Thymus (tissue), 11 donors: ENCODE measurements at regions not wholly inside any gene's neighbourhood (a gene's known extent, or its start where the extent isn't known, plus 50 kb on each side); places are given as distances from the start of the nearest gene placed in this dataset.
"Not testable (repeated sequence)": the region's sequence is repeated elsewhere in the genome, so short reads cannot be mapped to it uniquely, and the experiment has no call there.

Experiments
- DNase-seq, 9 donors: peaks; one replicate each; pipeline ENCODE4 v3.0.0-alpha.2; 2013; ENCODE audit warnings: low spot score in 9 of 9, low read depth in 6 of 9, missing footprints in 1 of 9
- H3K27ac ChIP-seq, 2 donors: one replicate each; pipeline ENCODE4 v1.5.1; 2013; ENCODE audit warnings: control low read depth in 1 of 2, low read depth in 1 of 2, low read length in 1 of 2, mild to moderate bottlenecking in 1 of 2, moderate library complexity in 1 of 2
- H3K27me3 ChIP-seq, 2 donors: one replicate each; pipeline ENCODE4 v1.5.1; 2013; ENCODE audit warnings: low read length in 1 of 2; ENCODE audit not compliant: control insufficient read depth in 2 of 2, insufficient read depth in 1 of 2
- H3K36me3 ChIP-seq, 2 donors: one replicate each; pipeline ENCODE4 v1.5.1; 2013; ENCODE audit warnings: low read length in 1 of 2, mild to moderate bottlenecking in 1 of 2, moderate library complexity in 1 of 2; ENCODE audit not compliant: control insufficient read depth in 2 of 2, insufficient read depth in 2 of 2
- H3K4me1 ChIP-seq, 2 donors: one replicate each; pipeline ENCODE4 v1.5.1; 2013; ENCODE audit warnings: low read length in 2 of 2; ENCODE audit not compliant: control insufficient read depth in 2 of 2, insufficient read depth in 2 of 2
- H3K4me3 ChIP-seq, 2 donors: one replicate each; pipeline ENCODE4 v1.5.1; 2013; ENCODE audit warnings: low read length in 2 of 2, control low read depth in 1 of 2, mild to moderate bottlenecking in 1 of 2
- H3K9me3 ChIP-seq, 2 donors: one replicate each; pipeline ENCODE4 v1.5.1; 2013; ENCODE audit warnings: low read length in 1 of 2, mild to moderate bottlenecking in 1 of 2; ENCODE audit not compliant: control insufficient read depth in 2 of 2, insufficient read depth in 1 of 2
- WGBS: extraction: QIAGEN DNeasy Blood & Tissue Kit; methylation state at CpG from one replicate; pipeline ENCODE4 v1.1.7; 2013; 5-methylcytosine and 5-hydroxymethylcytosine counted together
- donor health status: healthy.

- H3K4me3 ChIP-seq, H3K27me3 ChIP-seq, DNase-seq, H3K27ac ChIP-seq, H3K36me3 ChIP-seq, H3K4me1 ChIP-seq, H3K9me3 ChIP-seq: not testable (repeated sequence)
- WGBS, result 95% methylated on average over 27 of the region's 27 CpGs
Measured at GRCh38 chr16:88151859-88152843, 200.9 kb downstream of the BANP start.

- H3K9me3 ChIP-seq, H3K4me3 ChIP-seq, DNase-seq, H3K4me1 ChIP-seq, H3K27ac ChIP-seq, H3K27me3 ChIP-seq, H3K36me3 ChIP-seq: not testable (repeated sequence)
- 93% methylated on average over 20 of the region's 20 CpGs for WGBS
Measured at GRCh38 chr16:88152879-88153278, 201.6 kb downstream of the BANP start.

GRCh38 chr16:88153516-88153915, 202.3 kb downstream of the BANP start:
- not testable (repeated sequence) for H3K9me3 ChIP-seq, H3K4me3 ChIP-seq, H3K27ac ChIP-seq, H3K4me1 ChIP-seq, H3K36me3 ChIP-seq, H3K27me3 ChIP-seq, DNase-seq
- 91% methylated on average over 12 of the region's 12 CpGs for WGBS

- not testable (repeated sequence) for H3K9me3 ChIP-seq, H3K27ac ChIP-seq, H3K36me3 ChIP-seq, H3K27me3 ChIP-seq, H3K4me1 ChIP-seq, H3K4me3 ChIP-seq, DNase-seq
- 95% methylated on average over 8 of the region's 8 CpGs for WGBS
Measured at GRCh38 chr16:88154886-88155285, 203.7 kb downstream of the BANP start.

GRCh38 chr16:88155681-88156080, 204.4 kb downstream of the BANP start:
- not testable (repeated sequence) for H3K27ac ChIP-seq, H3K27me3 ChIP-seq, H3K4me1 ChIP-seq, DNase-seq, H3K4me3 ChIP-seq, H3K9me3 ChIP-seq, H3K36me3 ChIP-seq
- 90% methylated on average over 10 of the region's 10 CpGs for WGBS

- not testable (repeated sequence) for H3K4me1 ChIP-seq, H3K36me3 ChIP-seq, DNase-seq, H3K4me3 ChIP-seq, H3K9me3 ChIP-seq, H3K27ac ChIP-seq, H3K27me3 ChIP-seq
- 90% methylated on average over 7 of the region's 14 CpGs for WGBS
Measured at GRCh38 chr16:88156640-88157283, 205.5 kb downstream of the BANP start.

GRCh38 chr16:88157686-88158085, 206.5 kb downstream of the BANP start:
- not testable (repeated sequence) for H3K36me3 ChIP-seq, H3K27me3 ChIP-seq, H3K27ac ChIP-seq, H3K4me3 ChIP-seq, H3K9me3 ChIP-seq, H3K4me1 ChIP-seq, DNase-seq
- 87% methylated on average over 12 of the region's 12 CpGs for whole genome bisulfite sequencing

- H3K4me1 ChIP-seq, H3K27ac ChIP-seq, H3K9me3 ChIP-seq, H3K27me3 ChIP-seq, H3K36me3 ChIP-seq, H3K4me3 ChIP-seq, DNase-seq: not testable (repeated sequence)
- WGBS, result 83% methylated on average over 20 of the region's 20 CpGs
Measured at GRCh38 chr16:88158256-88159045, 207.2 kb downstream of the BANP start.
